ENCODE measurements at regions not wholly inside any gene's neighbourhood (a gene's known extent, or its start where the extent isn't known, plus 50 kb on each side); places are given as distances from the start of the nearest gene placed in this dataset.

- TF ChIP-seq POLR2A (IDR thresholded peaks at IDR 0.05; ENCODE audit: low read depth, low read length), result no peak
- TF ChIP-seq POLR2AphosphoS5 (IDR thresholded peaks at IDR 0.05; ENCODE audit: low read depth, low read length), result no peak
- TF ChIP-seq TAF1 (IDR thresholded peaks at IDR 0.05; ENCODE audit: borderline replicate concordance, low read depth, low read length), result no peak
Observed at GRCh38 chr5:145161391-145161790, 673.8 kb downstream of the PRELID2 start.
